ENCODE measurements at regions not wholly inside any gene's neighbourhood (a gene's known extent, or its start where the extent isn't known, plus 50 kb on each side); places are given as distances from the start of the nearest gene placed in this dataset.

DNA sequence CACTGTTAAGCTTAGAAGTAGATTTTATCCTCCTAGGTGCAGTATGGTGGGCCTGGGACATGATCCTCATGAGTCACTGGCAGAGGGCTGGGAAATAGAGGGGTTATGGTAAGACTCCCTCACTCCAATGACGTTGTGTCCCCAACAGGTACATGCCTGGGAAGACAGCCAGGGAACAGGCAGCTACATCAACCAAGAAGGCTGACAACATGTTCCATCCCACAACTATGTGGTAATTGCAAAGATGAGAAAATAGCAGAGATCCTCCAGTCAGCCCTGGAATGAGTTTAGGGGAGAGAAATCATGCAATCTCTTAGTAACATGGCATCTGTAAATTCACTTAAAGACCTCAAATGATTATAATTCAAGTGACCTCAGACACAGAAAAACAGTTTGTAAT is 114.4 kb upstream of the LIFR start:
- TF ChIP-seq POLR2A (IDR thresholded peaks at IDR 0.05) (no peak), CTCF (IDR thresholded peaks at IDR 0.05) (no peak), POLR2AphosphoS5 (IDR thresholded peaks at IDR 0.05) (no peak), EP300 (IDR thresholded peaks at IDR 0.05) (no peak)
